Thyroid gland (tissue), 4 donors: ENCODE measurements at regions not wholly inside any gene's neighbourhood (a gene's known extent, or its start where the extent isn't known, plus 50 kb on each side); places are given as distances from the start of the nearest gene placed in this dataset.
A peak's percentile ranks its signal among the peaks of the same experiment; 100 is the strongest.

Source experiments
- DNase-seq, 2 donors: peaks; one replicate each; pipeline ENCODE4 v3.0.0-alpha.2; 2019
- H3K27ac ChIP-seq, 3 donors: fragments of 200-600 bp; sonication (generic); 1 replicate in 2 of 3; 2 replicates in 1 of 3; pipeline ENCODE4 v1.5.1; 2016 to 2019; ENCODE audit warnings: mild to moderate bottlenecking in 1 of 3, moderate library complexity in 1 of 3
- H3K27me3 ChIP-seq: fragments of 200-600 bp; sonication (generic); one replicate; pipeline ENCODE4 v1.5.1; 2019
- H3K36me3 ChIP-seq, 2 donors: fragments of 200-600 bp; sonication (generic); one replicate each; pipeline ENCODE4 v1.5.1; 2016 to 2019
- H3K4me1 ChIP-seq, 2 donors: fragments of 200-600 bp; sonication (generic); one replicate each; pipeline ENCODE4 v1.5.1; 2017 to 2019
- H3K4me3 ChIP-seq, 3 donors: fragments of 200-600 bp; sonication (generic); replicated peaks in 1 of 3; 1 replicate in 2 of 3; 2 replicates in 1 of 3; pipeline ENCODE4 v1.5.1; 2016; ENCODE audit warnings: mild to moderate bottlenecking in 1 of 3
- H3K9me3 ChIP-seq: fragments of 200-600 bp; sonication (generic); one replicate; pipeline ENCODE4 v1.5.1; 2017
- POLR2A ChIP-seq, 2 donors: fragments of 450-650 bp; IDR thresholded peaks; one replicate each; pipeline ENCODE4 v1.6.1; 2017; ENCODE audit warnings: antibody characterized with exemption in 2 of 2, mild to moderate bottlenecking in 2 of 2, moderate library complexity in 1 of 2
- WGBS, 2 donors: methylation state at CpG; one replicate each; pipeline ENCODE4 v1.1.5; 2017; 5-methylcytosine and 5-hydroxymethylcytosine counted together
- intact Hi-C: fragments of 100-400 bp; cut with DNase I; formaldehyde crosslinking; loops from one replicate; pipeline ENCODE4 v1.15.1; 2023
- TF ChIP-seq, protein P1 (sequence below), 6 experiments: fragments of 200-600 bp in 3 of 6; fragments of 450-650 bp in 3 of 6; sonication (generic) in 3 of 6; IDR thresholded peaks; one replicate each; pipeline ENCODE4 v1.5.1; 2016 to 2019; ENCODE audit warnings: antibody characterized with exemption in 6 of 6, mild to moderate bottlenecking in 2 of 6, inconsistent platforms in 1 of 6, moderate library complexity in 1 of 6

DNA sequence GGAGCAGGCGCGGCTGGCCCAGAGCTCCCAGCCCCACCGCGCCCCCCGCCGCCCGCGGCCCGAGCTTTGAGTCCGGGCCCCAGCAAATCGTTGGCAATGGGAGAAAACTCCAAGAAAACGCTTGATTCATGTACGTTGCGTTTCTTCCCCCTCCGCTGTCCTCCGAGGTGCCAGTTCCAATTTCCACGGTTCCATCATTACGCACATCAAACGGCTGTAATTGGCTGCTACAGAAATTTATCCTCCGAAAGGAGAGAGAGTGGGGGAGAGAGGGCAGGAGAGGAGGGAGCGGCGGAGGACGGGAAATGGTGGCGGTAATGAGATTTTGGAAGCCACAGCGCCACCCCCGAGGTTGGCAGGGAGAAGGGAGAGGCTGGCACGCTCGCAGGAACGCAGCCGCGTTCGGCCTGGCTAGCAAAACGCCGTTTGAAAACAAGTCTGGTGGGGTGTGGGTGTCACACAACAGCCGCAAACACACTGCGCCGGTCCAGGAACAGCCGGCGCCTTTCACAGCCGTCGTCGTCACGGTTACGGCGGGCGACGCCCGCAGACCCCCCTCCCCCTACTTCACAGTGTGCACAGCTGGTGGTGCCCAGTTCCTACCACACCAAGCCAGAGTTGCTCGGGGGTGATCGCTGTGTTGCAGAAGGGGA lies 57.5 kb downstream of the UNCX start:
- no peaks in the 10 kb centered on the region for H3K27me3 ChIP-seq

DNA sequence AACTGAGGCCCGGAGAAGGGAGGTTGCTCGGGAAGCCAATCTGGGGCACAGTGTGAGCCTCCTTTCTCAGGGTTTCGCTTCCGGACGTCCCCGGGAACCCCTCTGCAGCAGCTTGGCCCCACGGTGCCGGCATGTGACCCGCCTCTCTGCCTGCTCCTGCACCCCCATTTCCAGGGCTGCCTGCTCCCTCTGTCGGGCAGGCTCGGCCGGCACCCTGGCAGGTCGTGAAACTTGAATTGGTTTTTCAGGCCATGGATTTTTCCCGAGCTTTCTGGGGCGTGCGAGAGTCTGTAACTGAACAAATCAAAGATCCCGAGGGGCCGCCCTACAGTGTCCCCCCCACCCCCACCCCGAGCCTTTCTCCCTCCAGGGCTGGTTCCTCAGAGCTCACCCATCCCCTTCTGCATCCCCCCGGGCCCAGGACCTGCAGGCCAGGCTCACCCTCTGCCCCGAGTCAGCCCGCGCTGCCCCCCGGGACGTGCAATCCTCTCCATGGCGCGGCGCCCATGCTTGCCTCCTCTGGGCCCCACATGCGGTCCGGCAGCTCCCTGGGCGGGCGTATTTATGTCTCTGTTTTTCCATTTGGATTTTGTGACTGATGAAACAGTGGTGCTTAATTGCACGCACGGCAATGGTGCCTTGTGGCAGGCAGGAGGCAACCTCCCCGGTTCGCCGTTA lies 58.1 kb downstream of the UNCX start:
- H3K4me1 ChIP-seq, result peaks cover 3 to 4% of the 10 kb centered on the region in 2 donors
- H3K27me3 ChIP-seq, result no peaks in the 10 kb centered on the region
- no peaks in the 10 kb centered on the region for H3K9me3 ChIP-seq
- H3K36me3 ChIP-seq, result no peaks in the 10 kb centered on the region
- no peak overlapping the region for H3K4me3 ChIP-seq
- no peak overlapping the region for H3K27ac ChIP-seq
- intact Hi-C loops, result no loop called here
- WGBS, 2 donors, result 44 to 45% methylated on average over 31 of the region's 37 CpGs
- no peak for DNase-seq
- no peak for TF ChIP-seq POLR2A (IDR thresholded peaks at IDR 0.05)
- TF ChIP-seq, protein P1, sequence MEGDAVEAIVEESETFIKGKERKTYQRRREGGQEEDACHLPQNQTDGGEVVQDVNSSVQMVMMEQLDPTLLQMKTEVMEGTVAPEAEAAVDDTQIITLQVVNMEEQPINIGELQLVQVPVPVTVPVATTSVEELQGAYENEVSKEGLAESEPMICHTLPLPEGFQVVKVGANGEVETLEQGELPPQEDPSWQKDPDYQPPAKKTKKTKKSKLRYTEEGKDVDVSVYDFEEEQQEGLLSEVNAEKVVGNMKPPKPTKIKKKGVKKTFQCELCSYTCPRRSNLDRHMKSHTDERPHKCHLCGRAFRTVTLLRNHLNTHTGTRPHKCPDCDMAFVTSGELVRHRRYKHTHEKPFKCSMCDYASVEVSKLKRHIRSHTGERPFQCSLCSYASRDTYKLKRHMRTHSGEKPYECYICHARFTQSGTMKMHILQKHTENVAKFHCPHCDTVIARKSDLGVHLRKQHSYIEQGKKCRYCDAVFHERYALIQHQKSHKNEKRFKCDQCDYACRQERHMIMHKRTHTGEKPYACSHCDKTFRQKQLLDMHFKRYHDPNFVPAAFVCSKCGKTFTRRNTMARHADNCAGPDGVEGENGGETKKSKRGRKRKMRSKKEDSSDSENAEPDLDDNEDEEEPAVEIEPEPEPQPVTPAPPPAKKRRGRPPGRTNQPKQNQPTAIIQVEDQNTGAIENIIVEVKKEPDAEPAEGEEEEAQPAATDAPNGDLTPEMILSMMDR (IDR thresholded peaks at IDR 0.05), result no peak

More for the DNA sequence above, 57.5 kb downstream of the UNCX start:
- Histone ChIP-seq H3K9me3 (no peaks in the 10 kb centered on the region), H3K4me1 (peaks cover 3 to 4% of the 10 kb centered on the region in 2 donors), H3K27ac (no peak overlapping the region), H3K4me3 (no peak overlapping the region), H3K36me3 (no peaks in the 10 kb centered on the region)
- TF ChIP-seq, protein P1 (IDR thresholded peaks at IDR 0.05), result no peak
- no peak for TF ChIP-seq POLR2A (IDR thresholded peaks at IDR 0.05)
- 1% methylated on average over 26 to 37 of the region's 50 CpGs for WGBS, 2 donors
- peak; percentile 45 to 46 for DNase-seq
- intact Hi-C loops, result no loop called here

DNA sequence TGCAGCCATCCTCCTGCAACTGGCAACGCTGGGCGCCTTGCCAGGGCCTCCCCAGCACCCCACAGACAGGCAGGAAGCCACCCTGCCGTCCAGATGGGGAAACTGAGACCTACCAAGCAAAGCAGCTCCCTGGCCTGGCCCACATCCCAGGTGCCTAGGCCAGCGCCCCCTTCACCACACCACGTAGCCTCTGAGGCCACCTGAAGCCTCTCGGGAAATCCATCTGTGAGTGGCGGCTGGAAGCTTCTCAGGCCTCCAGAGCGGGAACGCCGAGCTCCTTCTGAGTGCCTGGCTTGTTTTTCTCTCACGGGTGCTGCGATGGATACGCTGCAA lies 58.7 kb downstream of the UNCX start:
- Histone ChIP-seq H3K9me3 (no peaks in the 10 kb centered on the region), H3K4me3 (no peak overlapping the region), H3K36me3 (no peaks in the 10 kb centered on the region), H3K27me3 (no peaks in the 10 kb centered on the region), H3K27ac (no peak overlapping the region), H3K4me1 (peaks cover 3 to 4% of the 10 kb centered on the region in 2 donors)
- 82 to 88% methylated on average over 9 to 13 of the region's 13 CpGs for WGBS, 2 donors
- TF ChIP-seq POLR2A (IDR thresholded peaks at IDR 0.05), result no peak
- TF ChIP-seq, protein P1 (IDR thresholded peaks at IDR 0.05), result no peak
- intact Hi-C loops, result no loop called here
- DNase-seq, result no peak

DNA sequence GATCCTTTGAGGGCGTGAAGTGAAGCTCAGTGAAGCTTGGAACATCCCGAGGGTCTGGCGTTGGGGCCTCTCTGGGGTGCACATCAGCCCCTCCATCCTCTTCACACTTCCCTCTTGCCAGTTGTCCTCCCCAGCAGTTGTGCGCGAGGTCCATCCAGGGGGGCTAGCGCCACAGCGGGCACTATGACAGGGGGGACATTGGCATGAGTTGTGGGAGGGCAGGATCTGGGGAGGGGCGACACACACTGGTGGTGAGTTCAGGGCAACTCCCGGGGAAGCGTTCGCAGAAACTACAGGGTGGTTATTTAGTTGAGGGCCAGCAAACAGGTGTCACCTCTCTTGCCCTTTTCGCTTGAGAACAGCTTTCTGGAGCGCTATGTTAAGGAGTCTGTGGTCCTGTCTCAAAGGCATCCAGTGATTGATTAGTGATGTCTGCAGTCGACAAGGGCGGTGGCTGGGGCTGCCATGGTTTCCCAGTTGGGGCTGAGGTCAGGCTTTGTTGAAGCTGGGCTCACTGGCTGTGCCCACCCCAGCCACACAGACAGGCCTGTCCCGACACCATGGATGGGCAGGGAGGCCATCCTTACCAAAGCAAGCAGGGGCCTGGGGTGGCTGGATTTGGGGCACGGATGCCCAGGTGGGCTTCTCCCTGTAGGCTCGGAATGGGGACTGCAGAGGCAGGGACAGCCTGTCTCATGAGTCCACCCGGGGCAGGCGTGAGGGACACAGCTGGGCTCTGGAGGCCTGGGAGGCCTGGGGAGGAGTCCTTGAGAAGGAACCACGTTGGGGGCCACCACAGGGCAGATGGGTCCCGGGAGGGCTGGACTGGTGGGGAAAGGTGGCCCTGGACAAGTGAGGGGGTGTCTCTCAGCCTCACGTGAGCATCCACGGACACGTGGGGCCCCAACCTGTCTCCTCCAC lies 59.4 kb downstream of the UNCX start:
- Histone ChIP-seq H3K27me3 (no peaks in the 10 kb centered on the region), H3K4me3 (no peak overlapping the region), H3K4me1 (peaks cover 3 to 4% of the 10 kb centered on the region in 2 donors), H3K9me3 (no peaks in the 10 kb centered on the region), H3K36me3 (no peaks in the 10 kb centered on the region), H3K27ac (no peak overlapping the region)
- intact Hi-C loops, result no loop called here
- WGBS, 2 donors, result 80 to 81% methylated on average over 18 to 22 of the region's 25 CpGs
- TF ChIP-seq POLR2A (IDR thresholded peaks at IDR 0.05), result no peak
- TF ChIP-seq, protein P1 (IDR thresholded peaks at IDR 0.05), result no peak
- no peak for DNase-seq
